ACHN (cell line): ENCODE measurements at regions not wholly inside any gene's neighbourhood (a gene's known extent, or its start where the extent isn't known, plus 50 kb on each side); places are given as distances from the start of the nearest gene placed in this dataset.
"Not testable (repeated sequence)": the region's sequence is repeated elsewhere in the genome, so short reads cannot be mapped to it uniquely, and the experiment has no call there.

Source experiments
- DNase-seq: peaks from one replicate; pipeline ENCODE4 v3.0.0-alpha.2; 2015
- in situ Hi-C: cut with HindIII; loops from 2 replicates; pipeline ENCODE4 v1.10.0; 2017; ENCODE audit warnings: low sequenced_read_pairs, low pct_ligation_motif_present, low pct_unique_long_range_greater_than_20kb

DNA sequence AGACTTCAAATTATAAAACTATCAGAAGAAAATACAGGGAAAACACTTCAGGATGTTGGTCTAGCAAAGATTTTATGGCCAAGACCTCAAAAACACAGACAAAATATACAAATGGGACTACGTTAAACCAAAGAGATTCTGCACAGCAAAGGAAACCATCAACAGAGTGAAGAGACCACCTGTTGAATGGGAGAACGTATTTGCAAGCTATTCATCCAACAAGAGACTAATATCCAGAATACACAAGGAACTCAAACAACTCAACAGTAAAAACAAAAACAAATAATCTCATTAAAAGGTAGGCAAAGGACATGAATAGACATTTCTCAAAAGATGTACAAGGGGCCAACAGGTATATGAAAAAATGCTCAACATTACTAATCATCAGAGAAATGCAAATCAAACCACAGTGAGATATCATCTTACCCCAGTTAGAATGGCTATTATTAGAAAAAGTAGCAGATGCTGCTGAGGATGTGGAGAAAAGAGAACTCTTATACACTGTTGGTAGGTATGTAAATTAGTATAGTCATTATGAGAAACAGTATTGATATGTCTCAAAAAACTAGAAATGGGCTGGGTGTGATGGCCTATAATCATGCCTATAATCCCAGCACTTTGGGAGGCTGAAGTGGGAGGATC lies 112.6 kb downstream of the LRIG2 start:
- no peak for DNase-seq
- in situ Hi-C loops: no loop called here

DNA sequence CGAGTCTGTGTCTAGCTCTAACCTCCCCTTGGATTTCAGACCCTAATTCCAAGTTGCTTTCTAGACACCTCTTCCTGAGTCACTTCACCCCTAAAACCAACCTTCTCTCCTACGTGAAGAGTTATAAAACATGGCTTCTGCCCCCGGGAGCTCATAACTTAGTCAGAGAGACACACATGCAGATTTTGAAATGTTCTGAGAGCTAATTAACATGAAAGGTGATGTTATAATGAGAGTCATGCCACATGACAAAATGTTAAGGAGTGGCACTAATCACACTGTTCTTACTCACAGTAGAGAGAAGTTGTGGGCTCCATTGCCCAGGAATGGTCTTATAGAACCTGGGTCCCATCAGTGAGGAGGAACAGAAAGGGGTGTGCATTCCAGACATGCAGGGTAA lies 117.1 kb downstream of the LRIG2 start:
- DNase-seq: no peak
- in situ Hi-C loops: no loop called here

DNA sequence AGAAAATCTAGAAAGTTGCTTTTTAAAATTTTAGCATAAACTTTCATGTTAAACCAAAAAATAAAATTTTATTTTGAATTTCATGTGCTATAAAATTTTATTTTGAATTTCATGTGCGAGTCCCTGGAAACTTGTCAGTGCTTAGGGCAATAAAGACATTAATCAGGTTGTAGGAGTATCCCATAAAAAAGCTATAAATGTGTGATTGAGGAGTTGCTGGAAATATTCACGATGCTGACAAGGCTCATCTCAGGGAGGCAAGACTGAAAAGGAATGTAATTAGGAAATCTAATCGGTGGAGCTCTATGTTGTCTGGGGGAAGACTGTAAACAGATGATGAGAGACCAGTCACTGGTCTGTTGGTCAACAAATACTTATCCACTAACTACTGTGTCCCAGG lies 117.9 kb downstream of the LRIG2 start:
- in situ Hi-C loops: no loop called here

DNA sequence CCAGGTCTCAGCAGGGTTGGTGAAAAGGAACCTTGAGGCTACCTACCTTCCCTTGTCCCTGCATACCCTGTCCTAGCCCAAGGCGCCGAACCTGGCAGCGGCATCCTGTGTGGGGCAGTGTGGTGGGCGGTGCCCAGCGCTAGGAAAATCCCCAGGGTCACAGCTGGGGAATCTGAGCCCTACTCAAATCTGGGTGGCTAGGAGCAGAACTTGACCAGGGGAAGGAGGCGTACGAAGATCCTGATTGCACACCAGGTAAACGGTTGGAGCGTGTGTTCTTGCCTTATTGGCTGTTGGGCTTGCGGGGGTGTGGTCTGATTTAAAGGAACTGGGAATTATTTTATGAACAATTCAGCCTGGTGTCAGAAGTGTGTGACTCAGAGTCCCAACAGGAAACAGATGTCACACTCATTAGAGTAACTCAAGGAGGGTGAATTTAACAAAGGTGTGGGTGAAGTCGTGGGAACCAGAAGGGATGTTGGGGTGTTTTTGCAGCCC lies 118.6 kb downstream of the LRIG2 start:
- DNase-seq: no peak
- in situ Hi-C loops: no loop called here

More for the DNA sequence above, 117.9 kb downstream of the LRIG2 start:
- DNase-seq: no peak

DNA sequence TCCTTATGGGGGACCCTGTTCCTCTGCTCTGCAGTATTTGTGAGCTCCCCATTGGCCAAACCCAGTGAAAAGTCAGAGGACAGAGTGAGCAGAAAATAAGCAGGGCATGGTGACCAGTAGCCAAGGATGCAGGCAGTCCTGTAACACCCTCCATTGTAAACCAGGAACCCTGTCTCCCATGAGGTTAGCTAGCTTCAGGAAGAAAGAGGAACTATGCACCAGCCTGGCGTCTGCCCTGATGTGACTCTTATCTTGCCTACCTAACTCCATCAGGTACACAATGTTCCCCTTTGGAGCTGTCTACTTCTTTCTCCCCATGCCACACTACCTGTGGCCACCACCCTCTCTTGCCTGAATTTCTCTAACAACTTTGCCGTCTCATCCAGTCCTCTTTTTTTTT lies 119.2 kb downstream of the LRIG2 start:
- in situ Hi-C loops: no loop called here
- no peak for DNase-seq

DNA sequence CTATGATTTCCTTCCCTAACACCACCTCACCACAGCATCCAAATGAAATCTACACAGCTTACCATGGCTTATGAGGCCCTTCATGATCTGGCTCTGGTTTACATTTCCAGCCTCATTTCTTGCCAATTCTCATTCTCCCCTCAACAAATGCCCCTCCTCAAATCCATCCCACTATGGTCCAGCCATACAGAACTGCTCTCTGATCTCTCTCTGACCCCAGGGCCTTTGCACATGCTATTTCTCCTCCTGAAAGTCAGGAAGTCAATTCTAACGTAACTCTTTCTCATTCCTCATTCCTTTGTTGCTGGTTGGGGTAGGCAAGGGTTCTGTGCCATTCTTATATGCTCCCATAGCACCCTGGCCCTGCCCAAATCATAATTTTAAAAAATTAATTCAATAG lies 120.0 kb downstream of the LRIG2 start:
- in situ Hi-C loops: no loop called here
- no peak for DNase-seq

DNA sequence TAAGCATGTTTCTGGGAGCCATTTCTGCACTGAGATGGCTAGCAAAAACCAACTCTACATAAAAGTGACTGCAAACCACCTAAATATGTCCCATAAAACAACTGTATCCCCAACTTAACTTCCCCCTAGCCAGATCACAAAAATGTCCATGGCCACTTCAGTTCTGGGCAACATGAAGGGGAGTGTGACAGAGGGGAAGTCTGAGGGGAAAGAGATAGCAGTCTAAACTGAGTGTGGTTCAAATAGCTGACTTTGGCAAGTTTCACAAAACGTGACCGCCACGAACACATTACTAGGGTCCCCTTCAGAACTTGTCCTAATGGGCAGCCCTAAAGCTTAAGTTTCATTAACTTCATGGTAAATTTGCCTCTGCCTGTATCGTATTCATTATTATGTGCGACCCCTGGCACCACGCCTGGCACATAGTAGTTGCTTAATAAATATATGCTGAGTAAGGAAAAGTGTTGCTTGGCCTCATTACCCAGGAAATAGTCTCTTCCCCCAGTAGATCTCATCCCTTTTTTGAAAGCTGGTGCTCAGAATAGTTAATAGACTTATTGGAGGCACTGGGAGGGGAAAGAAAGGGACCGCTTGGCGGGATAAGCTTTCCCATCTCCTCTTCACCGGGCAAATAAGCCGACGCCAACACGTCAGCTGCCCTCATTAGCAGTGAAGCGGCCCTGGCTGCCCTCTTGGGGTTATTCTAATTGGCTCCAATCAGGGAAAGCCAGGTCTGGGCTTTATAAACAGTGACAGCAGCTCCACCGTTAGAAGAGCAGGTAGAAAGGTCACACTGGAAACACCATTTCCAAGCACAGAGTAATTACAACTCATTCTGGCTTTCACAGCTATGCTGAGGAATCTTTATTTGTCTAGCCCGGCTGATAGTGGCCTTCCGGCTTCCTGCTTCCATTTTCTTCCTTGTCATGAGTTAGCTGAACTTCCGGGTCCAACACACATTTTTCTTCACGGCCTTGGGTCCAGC lies 122.1 kb downstream of the LRIG2 start:
- no peak for DNase-seq
- in situ Hi-C loops: no loop called here

DNA sequence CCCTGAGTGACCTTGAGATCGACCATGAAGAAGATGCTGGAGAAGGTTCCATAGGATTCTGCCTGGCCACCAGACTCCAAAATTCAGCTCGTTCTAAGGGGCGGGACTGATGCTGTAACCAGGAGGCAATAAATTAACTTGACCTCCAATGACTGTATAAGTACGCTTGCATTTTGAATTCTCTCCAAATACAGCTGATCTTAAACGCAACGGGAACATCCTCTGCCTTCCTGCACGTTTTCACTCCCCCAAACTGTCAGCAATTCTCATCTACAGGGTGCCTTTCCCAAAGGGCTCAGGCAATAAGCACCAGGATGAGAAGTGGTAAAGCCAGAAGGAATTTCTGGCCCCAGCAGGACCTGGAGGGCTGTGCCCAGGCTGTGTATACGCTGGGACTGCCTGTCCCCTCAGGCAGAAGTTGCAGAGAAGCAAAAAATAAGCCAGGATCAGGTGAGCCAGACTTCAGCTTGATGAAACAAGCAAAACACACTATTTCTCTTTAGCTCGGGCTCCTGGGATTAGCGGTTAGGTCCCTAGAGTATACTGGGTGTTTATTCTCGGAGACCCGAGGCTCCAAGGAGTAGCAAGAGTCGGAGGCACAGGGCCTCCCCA lies 124.8 kb downstream of the LRIG2 start:
- in situ Hi-C loops: no loop called here
- no peak for DNase-seq

DNA sequence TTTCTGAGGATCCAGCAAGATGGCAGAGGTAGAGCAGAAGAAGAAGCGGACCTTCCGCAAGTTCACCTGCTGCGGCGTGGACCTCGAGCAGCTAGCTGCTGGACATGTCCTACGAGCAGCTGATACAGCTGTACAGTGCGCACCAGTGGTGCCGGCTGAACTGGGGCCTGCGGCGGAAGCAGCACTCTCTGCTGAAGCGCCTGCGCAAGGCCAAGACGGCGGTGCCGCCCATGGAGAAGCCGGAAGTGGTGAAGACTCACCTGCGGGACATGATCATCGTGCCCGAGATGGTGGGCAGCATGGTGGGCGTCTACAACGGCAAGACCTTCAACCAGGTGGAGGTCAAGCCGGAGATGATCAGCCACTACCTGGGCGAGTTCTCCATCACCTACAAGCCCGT lies 125.8 kb downstream of the LRIG2 start:
- in situ Hi-C loops: no loop called here
- DNase-seq: no peak

DNA sequence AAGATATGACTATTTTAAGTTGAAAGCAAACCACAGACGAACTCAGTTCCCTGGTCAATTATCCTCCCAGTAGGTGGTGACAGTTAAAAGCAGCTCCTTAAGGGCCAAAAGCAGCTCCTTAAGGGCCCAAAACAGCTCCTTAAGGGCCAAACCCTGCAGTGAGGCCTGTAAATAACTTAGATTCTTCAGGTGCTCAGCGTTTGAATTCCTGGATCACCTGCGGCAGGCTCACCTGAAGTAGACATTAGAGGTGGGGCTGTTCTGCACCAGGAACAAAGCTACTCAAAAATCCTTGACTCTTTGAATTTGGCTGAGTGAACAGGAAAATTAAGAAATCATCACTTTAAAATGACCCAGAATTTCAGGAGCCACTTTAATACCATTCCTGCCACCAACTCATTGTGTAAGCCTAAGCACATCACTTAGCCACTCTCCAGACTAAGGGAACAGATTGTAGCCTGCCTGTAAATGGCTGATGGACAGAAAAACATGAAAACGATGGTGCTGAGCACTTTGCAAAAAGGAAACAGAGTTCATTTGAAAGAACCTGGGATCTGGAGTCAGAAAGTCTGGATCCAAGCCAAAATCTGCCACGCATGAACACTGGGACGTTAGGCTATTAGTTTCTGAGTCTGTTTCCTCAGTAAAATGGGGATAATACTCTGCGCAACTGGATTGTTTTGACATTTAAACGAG lies 126.9 kb downstream of the LRIG2 start:
- no peak for DNase-seq

DNA sequence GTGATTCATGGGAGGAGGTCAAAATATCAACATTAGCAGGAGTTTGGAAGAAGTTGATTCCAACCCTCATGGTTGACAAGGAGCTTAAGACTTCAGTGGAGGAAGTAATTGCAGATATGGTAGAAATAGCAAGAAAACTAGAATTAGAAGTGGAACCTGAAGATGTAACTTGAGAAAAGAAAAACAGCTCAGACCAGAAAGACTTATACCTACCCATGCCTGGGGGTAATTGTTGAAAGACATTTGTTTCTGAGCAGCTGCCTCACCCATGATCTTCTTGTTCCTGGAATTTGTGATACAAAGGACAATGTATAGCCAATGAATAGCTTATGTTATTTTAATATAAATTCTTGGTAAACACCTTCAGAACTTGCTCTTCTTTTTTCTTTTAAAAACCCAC lies 128.6 kb downstream of the LRIG2 start:
- in situ Hi-C loops: no loop called here
- no peak for DNase-seq

More for the DNA sequence above, 126.9 kb downstream of the LRIG2 start:
- in situ Hi-C loops: no loop called here

DNA sequence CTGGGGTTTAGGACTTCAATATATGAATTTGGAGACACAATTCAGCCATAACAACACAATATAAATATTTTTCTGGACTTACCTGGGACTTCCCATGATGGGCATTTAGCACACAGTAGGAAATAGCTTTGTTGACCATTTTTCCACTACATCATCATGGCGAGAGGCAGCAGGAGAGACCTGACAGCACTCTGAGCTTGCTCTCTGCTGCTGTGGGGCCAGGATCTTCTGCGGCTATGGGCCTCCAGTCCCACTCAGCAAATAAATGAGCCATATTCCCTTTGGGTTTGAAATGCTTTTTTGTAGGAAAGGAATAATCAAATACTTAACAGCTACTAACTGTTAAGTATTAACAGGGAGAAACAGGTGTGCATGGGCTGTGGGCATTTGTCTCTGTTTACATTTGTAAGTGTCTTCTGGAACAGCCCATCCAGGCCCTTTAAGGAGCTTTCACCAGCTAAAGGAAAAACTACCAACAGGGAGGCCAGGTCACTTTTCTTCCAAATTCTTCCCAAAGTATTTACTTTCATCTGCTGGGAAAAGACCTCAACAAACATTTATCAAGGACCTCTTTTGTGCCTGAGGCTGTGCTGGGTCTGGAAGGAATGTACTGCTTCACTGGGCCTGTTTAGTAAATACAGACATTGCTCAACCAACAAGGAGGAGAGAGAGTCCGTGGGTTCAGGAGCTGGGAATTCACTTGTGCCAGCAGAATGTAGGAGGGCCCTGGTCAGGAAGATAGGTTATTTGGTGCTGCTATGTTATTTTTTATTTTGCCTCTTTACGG lies 133.2 kb downstream of the LRIG2 start:
- no peak for DNase-seq
- in situ Hi-C loops: no loop called here

DNA sequence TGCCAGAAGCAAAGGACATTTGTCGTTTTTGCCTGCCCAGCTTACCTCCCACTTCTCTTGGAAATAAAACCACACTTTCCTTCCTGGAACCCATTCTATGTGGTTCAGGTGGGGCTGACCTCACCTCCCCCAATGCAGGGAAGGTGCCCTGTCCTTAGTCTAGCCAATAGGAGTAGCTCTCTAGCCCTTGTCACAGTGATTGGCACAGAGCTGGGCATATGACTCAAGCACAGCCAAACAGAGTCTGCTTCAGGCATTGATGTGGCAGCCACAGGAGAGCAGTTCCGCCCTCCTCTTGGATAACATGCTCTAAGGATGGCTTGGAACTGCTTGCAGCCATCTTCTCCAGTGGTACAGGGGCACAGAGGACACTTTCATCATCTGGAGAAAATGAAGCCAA lies 134.0 kb downstream of the LRIG2 start:
- in situ Hi-C loops: no loop called here

DNA sequence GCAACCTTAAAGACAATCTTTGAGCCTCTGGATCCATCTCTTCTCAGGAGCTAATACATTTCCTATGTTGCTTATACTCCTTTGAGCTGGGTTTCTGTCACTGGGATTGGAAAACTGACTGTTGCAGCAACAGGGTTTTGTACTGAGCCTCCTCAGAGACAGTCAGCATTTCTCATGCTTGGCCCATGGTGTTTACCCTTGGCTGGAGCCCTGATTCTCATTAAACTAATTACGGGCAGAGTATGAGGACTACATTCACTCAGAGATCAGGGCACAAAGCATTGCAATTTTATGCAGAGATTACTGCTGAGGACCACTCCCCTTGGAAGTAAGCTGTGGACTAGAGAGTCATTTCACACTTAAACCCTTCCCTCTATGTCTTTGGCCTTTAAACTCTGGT lies 134.5 kb downstream of the LRIG2 start:
- in situ Hi-C loops: no loop called here
- DNase-seq: no peak

More for the DNA sequence above, 134.0 kb downstream of the LRIG2 start:
- no peak for DNase-seq

DNA sequence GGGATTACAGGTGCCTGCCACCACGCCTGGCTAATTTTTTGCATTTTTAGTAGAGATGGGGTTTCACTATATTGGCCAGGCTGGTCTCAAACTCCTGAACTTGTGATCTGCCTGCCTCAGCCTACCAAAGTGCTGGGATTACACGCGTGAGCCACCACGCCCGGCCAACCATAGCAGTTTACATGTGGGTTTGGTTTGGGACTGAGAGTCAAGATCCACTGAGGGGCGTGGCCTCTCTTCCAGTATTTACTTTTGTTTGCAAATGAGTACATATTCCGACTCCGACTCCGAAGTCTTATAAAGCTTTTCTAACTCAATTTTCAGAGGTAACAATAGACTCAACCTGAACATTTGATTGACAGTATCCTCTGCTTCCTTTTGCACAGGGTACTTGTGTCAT lies 135.4 kb downstream of the LRIG2 start:
- in situ Hi-C loops, DNase-seq: not testable (repeated sequence)

DNA sequence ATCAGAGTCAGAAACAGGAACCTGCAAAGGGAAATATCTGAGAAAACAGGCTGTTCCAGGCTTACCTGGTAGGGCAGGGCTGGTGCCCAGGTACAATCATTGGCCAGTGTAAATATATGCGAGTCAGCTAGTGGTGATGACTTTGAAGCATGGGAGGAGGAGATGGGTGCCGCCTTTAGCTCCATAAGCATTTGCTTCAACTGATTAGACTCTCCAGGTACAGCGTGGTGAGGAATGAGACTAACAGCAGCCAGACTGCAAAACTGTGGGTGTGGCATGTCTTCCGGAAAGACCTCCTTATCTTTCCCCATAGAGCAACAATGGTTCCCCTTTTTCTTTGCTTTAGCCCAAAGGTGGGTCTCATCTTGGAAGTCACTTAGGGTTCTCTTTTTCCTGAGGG lies 137.2 kb downstream of the LRIG2 start:
- in situ Hi-C loops: no loop called here
- DNase-seq: no peak

DNA sequence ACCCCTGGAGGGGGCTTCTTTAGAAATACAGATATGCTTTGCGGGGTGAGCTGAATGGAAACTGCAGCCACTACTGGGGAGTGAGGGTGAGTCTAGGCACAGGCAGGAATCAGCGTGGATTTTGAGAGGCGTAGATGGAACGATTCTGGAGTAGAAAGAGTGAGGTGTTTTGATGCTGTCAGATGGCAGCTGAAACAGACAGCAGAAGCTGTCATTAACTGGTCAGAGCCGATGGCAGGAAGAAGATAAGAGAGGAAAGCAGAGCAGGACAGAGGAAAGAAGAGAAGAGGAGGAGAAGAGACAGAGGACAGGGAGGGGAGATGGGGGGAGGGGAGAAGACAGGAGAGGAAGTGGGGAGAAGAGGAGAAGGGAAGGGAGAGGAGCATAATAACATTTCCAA lies 138.5 kb downstream of the LRIG2 start:
- in situ Hi-C loops: no loop called here
- DNase-seq: no peak

DNA sequence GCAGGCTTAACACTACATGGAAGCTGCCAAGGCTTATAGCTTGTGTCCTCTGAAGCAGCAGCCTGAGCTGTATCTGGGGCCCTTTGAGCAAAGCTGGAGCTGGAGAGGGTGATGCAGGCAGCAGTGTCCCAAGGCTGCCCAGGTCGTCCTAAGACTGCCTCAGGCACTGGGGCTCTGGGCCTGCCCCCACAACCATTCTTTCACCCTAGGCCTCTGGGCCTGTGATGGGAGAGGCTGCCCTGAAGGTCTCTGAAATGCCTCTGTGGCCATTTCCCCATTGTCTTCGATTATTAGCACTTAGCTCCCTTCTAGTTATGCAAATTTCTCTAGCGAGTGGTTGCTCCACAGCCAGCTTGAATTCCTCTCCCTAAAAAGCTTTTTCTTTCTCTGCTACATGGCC lies 142.0 kb downstream of the LRIG2 start:
- in situ Hi-C loops: no loop called here
- DNase-seq: no peak
